Astrocyte of the spinal cord (primary cell): ENCODE measurements at regions not wholly inside any gene's neighbourhood (a gene's known extent, or its start where the extent isn't known, plus 50 kb on each side); places are given as distances from the start of the nearest gene placed in this dataset.

Experiments used
- DNase-seq: peaks from one replicate; pipeline ENCODE4 v3.0.0; 2011; ENCODE audit warnings: low read depth, low spot score
- H3K4me3 ChIP-seq: 2 replicates; pipeline ENCODE4 v1.5.1; 2011; ENCODE audit warnings: low read depth, mild to moderate bottlenecking, low read length, moderate library complexity
- in situ Hi-C: cut with HindIII; loops from 2 replicates; pipeline ENCODE4 v1.10.0; 2017; ENCODE audit warnings: low sequenced_read_pairs
- TF ChIP-seq, protein P1 (sequence below): IDR thresholded peaks from 2 replicates; pipeline ENCODE4 v1.5.1; 2012; ENCODE audit warnings: low read depth, mild to moderate bottlenecking, low read length, inconsistent platforms

DNA sequence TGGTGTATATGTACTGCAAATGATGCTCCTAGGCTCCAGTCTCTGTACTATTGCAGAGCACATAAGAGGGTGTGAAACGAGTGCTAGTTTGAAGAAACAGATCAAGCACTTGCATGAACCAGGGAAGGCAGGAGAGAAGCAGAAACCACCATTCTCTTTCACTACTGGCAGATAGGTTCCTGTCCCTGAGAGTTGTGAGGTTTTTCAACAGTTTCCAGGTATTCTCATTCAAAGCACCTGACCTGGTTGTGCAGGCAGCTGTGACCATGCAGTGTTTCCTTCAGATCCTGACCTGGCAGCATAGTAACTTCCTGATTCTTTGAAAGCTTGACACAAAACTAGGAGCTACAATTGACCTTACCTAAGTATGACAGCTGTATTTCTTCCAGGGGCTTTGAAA, 164.9 kb downstream of the UFM1 start:
- H3K4me3 ChIP-seq, result no peak overlapping the region
- in situ Hi-C loops, result no loop called here
- TF ChIP-seq, protein P1, sequence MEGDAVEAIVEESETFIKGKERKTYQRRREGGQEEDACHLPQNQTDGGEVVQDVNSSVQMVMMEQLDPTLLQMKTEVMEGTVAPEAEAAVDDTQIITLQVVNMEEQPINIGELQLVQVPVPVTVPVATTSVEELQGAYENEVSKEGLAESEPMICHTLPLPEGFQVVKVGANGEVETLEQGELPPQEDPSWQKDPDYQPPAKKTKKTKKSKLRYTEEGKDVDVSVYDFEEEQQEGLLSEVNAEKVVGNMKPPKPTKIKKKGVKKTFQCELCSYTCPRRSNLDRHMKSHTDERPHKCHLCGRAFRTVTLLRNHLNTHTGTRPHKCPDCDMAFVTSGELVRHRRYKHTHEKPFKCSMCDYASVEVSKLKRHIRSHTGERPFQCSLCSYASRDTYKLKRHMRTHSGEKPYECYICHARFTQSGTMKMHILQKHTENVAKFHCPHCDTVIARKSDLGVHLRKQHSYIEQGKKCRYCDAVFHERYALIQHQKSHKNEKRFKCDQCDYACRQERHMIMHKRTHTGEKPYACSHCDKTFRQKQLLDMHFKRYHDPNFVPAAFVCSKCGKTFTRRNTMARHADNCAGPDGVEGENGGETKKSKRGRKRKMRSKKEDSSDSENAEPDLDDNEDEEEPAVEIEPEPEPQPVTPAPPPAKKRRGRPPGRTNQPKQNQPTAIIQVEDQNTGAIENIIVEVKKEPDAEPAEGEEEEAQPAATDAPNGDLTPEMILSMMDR, result no peak
- DNase-seq, result no peak

DNA sequence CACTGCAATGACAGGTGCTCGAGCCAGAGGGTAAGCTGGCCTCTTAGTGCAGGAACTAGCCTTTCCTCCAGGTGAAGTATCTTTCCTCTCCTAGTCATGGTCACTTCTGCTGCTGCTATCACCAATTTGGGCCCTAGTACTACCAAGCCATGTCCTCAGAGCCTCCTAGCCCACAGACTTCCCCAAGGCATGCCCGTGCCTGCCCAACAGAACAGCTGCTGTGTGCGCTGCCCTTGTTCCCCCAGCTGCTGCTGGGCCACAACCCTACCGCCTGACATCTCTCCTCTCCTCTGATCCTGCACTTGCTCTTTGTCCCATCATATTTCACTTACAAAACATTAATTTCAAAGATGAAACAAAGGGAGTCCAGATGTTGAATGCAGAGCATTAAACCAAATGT, 168.5 kb upstream of the FREM2 start:
- H3K4me3 ChIP-seq, result no peak overlapping the region
- TF ChIP-seq, protein P1, result no peak
- DNase-seq, result no peak
- in situ Hi-C loops, result no loop called here

DNA sequence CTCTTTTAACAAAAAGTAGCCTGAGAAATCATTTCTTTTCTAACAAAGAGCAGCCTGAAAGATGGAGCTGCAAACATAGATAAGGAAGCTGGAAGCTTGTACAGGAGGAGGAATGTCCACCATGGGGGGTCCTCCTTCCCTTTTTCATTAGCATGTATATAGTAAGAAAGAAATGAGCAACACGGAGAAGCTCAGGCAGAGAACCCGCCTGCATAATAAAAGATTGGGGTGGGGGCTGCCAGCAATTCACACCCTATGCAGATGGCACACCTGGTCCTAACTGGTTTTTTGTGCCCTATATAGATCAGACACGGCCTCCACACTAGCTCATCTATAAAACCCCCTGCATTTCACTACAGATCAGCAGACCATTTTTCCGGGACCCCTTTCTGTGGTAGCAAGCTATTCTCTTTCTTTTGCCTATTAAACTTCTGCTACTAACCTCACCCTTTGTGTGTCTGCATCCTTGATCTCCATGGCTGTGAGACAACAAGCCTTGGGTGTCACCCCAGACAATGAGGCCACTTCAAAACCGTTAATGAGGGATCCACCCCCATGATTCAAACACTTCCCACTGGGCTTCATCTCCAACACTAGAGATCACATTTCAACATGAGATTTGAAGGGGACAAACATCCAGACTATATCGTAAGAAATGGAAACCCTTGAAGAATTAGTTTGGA, 167.5 kb upstream of the FREM2 start:
- no peak for DNase-seq
- TF ChIP-seq, protein P1, result no peak
- in situ Hi-C loops, result no loop called here
- no peak overlapping the region for H3K4me3 ChIP-seq

DNA sequence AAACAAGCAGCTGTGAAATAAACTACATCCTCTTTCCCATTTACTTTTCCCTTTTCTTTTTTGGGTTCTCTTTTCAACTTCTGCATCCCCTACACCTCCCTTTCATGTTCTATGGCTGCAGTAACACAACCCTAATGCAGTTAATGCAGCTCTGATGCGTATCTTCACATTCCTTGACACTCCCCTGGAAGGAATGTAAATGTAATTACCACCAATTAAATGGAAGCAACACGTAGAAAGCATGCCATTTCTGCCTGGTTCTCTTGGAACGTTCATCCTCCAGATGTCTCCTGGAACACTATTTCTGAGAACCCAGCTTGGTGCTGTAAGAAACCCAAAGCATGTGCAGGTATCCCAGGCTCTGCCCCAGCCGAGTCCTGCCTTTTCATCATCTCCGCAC, 166.8 kb upstream of the FREM2 start:
- H3K4me3 ChIP-seq, result no peak overlapping the region
- TF ChIP-seq, protein P1, result no peak
- in situ Hi-C loops, result no loop called here
- no peak for DNase-seq

DNA sequence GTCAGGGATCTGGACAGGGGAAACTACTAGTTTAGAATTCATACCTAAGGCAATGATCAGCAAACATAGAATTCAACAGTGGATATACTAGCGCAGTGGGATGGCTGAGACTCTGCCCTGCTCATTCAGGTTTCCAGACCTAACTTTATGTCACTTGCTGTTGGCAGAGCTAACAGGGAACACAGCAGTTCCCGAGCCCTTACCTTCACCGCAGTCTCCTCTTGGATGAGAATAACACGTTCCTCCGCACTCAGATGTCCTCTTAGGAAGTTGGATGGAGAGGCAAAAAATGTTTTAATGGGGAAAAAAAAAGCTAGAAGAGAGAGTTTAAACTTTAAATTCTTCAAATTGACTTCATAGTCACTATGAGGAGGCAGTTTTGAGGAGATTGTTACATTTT, 159.7 kb upstream of the FREM2 start:
- TF ChIP-seq, protein P1, result no peak
- in situ Hi-C loops, result no loop called here
- H3K4me3 ChIP-seq, result no peak overlapping the region

DNA sequence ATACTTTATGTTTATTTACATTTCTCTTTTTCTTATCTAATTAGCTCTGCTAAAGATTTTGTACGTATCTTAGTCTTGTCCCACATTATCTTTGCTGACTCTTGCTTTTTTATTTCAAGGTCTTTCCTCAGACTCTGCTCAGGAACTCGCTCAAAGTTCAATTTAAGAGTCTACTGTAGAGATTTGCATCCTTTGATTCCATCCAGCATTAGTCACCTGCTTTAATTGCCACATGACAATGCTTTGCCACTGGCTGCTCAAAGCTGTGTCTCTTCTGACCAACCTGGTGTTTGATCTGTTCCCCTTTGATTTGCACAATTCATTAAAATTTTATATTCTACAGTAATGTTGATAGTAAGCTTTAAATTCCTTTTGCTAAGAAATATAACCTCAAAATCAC, 157.9 kb upstream of the FREM2 start:
- TF ChIP-seq, protein P1, result no peak
- no peak for DNase-seq
- no peak overlapping the region for H3K4me3 ChIP-seq
- in situ Hi-C loops, result no loop called here

More for the DNA sequence above, 159.7 kb upstream of the FREM2 start:
- DNase-seq, result no peak
